Heart left ventricle (tissue), 13 donors: ENCODE measurements at regions not wholly inside any gene's neighbourhood (a gene's known extent, or its start where the extent isn't known, plus 50 kb on each side); places are given as distances from the start of the nearest gene placed in this dataset.

Source experiments
- CTCF ChIP-seq, 12 donors: fragments of 200-600 bp; sonication (generic) in 4 of 12; IDR thresholded peaks; one replicate each; pipeline versions ENCODE4 v1.5.0 to v1.8.0; 2018 to 2022; ENCODE audit warnings: antibody characterized with exemption in 12 of 12, mild to moderate bottlenecking in 5 of 12
- POLR2A ChIP-seq, 2 donors: fragments of 450-650 bp; IDR thresholded peaks; one replicate each; pipeline ENCODE4 v1.6.1; 2017; ENCODE audit warnings: antibody characterized with exemption in 2 of 2, mild to moderate bottlenecking in 2 of 2, moderate library complexity in 2 of 2
- donor health status: ischemic (EF 13 %, LVEDD 7.1; RV severe dilation, severe dysfunction).
- donor health status: DM: no; HTN: yes; CAD: no.
- donor health status: DM: no; HTN: no; CAD: no.
- donor health status: ischemic (EF 25% LVEDD 6.9; RV normal size, moderate dysfunction).
- donor health status: ischemic (EF 25% LVEDD 5.7; RV mildly dilated, moderate dysfunction).
- donor health status: ischemic (EF 35%, LVEDD 5.7; RV mildly dilated, moderate dysfunction).
- donor health status: nonischemic (EF 11% LVEDD 7.7; RV severe dilation, severe dysfunction).
- donor health status: DM: yes; HTN: yes; CAD: no.
- donor health status: PGD.
- donor health status: ischemic (EF 29% LVEDD 5.4; RV normal size, mild dysfunction).
- donor health status: nonischemic (EF 23%, LVEDD 6.1; RV moderate dilation, normal function).

- TF ChIP-seq CTCF (IDR thresholded peaks at IDR 0.05) (no peak), POLR2A (IDR thresholded peaks at IDR 0.05) (no peak)
These were observed 107.4 kb upstream of the CASZ1 start for GRCh38 chr1:10903821-10904220.
